LNCAP (cell line): ENCODE measurements at regions not wholly inside any gene's neighbourhood (a gene's known extent, or its start where the extent isn't known, plus 50 kb on each side); places are given as distances from the start of the nearest gene placed in this dataset.
A peak's percentile ranks its signal among the peaks of the same experiment; 100 is the strongest.

ENCODE experiments used
- TF ChIP-seq, protein P1 (sequence below): fragments of 450-650 bp; IDR thresholded peaks from 2 replicates; pipeline ENCODE4 v1.5.1; 2017; ENCODE audit warnings: mild to moderate bottlenecking

DNA sequence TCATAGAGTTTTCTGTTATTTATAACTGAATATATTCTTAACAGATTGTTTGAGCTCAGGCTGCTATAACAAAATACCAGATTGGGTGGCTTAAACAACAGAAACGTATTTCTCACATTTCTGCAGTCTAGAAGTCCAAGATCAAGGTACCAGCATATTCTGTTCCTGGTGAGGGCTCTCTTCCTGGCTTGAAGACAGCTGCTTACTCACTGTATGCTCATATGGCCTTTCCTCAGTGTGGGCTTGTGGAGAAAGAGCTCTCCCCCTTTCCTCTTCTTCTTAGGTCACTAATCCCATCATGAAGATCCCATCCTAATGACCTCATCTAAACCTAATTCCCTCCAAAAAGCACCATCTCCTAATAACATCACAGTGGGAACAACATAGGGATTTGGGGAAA is 117.8 kb downstream of the RASGEF1B start:
- TF ChIP-seq, protein P1, sequence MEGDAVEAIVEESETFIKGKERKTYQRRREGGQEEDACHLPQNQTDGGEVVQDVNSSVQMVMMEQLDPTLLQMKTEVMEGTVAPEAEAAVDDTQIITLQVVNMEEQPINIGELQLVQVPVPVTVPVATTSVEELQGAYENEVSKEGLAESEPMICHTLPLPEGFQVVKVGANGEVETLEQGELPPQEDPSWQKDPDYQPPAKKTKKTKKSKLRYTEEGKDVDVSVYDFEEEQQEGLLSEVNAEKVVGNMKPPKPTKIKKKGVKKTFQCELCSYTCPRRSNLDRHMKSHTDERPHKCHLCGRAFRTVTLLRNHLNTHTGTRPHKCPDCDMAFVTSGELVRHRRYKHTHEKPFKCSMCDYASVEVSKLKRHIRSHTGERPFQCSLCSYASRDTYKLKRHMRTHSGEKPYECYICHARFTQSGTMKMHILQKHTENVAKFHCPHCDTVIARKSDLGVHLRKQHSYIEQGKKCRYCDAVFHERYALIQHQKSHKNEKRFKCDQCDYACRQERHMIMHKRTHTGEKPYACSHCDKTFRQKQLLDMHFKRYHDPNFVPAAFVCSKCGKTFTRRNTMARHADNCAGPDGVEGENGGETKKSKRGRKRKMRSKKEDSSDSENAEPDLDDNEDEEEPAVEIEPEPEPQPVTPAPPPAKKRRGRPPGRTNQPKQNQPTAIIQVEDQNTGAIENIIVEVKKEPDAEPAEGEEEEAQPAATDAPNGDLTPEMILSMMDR = no peak

- TF ChIP-seq, protein P1 = no peak
Observed at GRCh38 chr4:81352446-81352835, 119.3 kb downstream of the RASGEF1B start.

GRCh38 chr4:81351654-81352445 is 119.9 kb downstream of the RASGEF1B start:
- TF ChIP-seq, protein P1 = peak; percentile 90

DNA sequence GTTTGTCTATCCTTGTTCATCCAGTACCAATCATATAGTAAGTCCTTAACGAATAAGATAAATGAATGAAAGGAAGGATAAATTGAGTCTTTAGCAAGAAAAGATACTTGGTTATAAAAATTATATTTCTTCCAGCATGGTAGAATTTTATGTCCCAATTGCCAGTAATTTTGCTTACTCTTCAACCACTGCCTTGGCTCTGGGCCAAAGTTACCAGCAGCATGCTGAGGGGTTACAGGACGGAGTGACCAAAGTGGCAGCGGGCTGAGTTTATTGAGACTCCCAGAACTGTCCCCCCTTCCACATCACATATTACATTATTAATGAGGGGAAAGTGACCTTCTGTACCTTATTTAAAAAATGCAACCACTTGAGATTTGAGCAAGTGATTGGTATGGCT is 121.7 kb downstream of the RASGEF1B start:
- TF ChIP-seq, protein P1 = no peak

GRCh38 chr4:81348778-81349094 is 123.0 kb downstream of the RASGEF1B start:
- TF ChIP-seq, protein P1 = no peak

GRCh38 chr4:81348086-81348777 is 123.5 kb downstream of the RASGEF1B start:
- TF ChIP-seq, protein P1 = no peak

DNA sequence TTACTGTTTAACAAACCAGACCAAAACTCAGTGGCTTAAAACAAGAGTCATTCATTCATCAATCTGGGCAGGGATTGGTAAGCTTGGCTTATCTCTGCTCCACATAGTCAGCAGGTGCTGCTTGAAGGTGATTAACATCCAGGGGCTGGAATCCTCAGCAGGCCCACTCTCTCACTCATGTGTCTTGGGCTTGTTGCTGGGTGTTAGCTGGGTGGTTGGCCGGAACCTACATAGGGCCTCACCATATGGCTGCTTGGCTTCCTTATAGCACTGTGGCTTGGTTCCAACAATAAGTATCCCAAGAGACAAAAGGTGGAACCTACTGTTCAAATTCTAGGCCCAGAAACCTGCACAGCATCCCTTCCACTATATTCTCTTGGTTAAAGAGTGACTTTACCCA is 125.0 kb downstream of the RASGEF1B start:
- TF ChIP-seq, protein P1 = no peak
